AG04450 (cell line): ENCODE measurements at regions not wholly inside any gene's neighbourhood (a gene's known extent, or its start where the extent isn't known, plus 50 kb on each side); places are given as distances from the start of the nearest gene placed in this dataset.

Source experiments
- CTCF ChIA-PET: fragments of 300-600, 350-600 bp; formaldehyde crosslinking; extraction: SDS; loops from one replicate; lab custom pipeline; 2022; ENCODE audit warnings: antibody characterized with exemption, inconsistent platforms; lab: Charles Lee
- POLR2A ChIA-PET: fragments of 350-600 bp; formaldehyde crosslinking; extraction: SDS; loops from one replicate; lab custom pipeline; 2021; ENCODE audit warnings: antibody characterized with exemption, inconsistent platforms; lab: Yijun Ruan, JAX
- DNase-seq: peaks from one replicate; pipeline ENCODE4 v3.0.0-alpha.2; 2011; ENCODE audit warnings: low read depth, low spot score
- H3K27ac ChIP-seq: one replicate; pipeline ENCODE4 v1.5.1; 2012; ENCODE audit warnings: low read depth, low read length, control low read depth
- H3K27me3 ChIP-seq: one replicate; pipeline ENCODE4 v1.6.0; 2012; ENCODE audit warnings: low read length; ENCODE audit not compliant: control insufficient read depth, insufficient read depth
- H3K4me3 ChIP-seq: 2 replicates; pipeline ENCODE4 v1.5.1; 2011; ENCODE audit warnings: mild to moderate bottlenecking, low read depth, low read length, control low read depth
- H3K9me3 ChIP-seq: 2 replicates; pipeline ENCODE4 v1.5.1; 2012; ENCODE audit warnings: low read length; ENCODE audit not compliant: control insufficient read depth, insufficient read depth
- TF ChIP-seq, protein P1 (sequence below): IDR thresholded peaks from 2 replicates; pipeline ENCODE4 v1.5.1; 2011; ENCODE audit warnings: low read depth, low read length, control low read depth, inconsistent platforms

DNA sequence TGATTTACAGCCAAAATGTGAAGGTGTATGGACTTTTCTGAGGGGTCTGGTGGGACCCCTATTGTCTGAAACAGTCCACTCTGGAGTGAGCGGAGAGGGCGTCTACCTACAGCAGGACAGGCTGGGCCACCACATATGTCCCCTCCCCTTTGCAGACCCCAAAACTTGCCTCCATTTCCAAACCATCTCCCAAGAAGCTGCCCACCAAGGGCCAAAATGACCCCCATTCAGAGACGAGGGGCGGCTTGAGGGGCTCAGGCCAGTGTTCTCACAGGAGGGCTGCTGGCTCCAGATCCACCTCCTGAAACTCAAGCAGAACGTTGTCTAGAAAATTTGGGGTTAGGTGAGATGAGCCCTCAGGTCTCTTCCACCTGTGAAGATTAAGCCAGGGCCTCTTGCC lies 161.1 kb upstream of the SALL3 start:
- Histone ChIP-seq H3K4me3 (no peak overlapping the region), H3K27me3 (no peaks in the 10 kb centered on the region), H3K27ac (no peak overlapping the region), H3K9me3 (peaks cover 79% of the 10 kb centered on the region)
- no peak for DNase-seq
- CTCF ChIA-PET = no interaction called here
- POLR2A ChIA-PET = no interaction called here
- TF ChIP-seq, protein P1, sequence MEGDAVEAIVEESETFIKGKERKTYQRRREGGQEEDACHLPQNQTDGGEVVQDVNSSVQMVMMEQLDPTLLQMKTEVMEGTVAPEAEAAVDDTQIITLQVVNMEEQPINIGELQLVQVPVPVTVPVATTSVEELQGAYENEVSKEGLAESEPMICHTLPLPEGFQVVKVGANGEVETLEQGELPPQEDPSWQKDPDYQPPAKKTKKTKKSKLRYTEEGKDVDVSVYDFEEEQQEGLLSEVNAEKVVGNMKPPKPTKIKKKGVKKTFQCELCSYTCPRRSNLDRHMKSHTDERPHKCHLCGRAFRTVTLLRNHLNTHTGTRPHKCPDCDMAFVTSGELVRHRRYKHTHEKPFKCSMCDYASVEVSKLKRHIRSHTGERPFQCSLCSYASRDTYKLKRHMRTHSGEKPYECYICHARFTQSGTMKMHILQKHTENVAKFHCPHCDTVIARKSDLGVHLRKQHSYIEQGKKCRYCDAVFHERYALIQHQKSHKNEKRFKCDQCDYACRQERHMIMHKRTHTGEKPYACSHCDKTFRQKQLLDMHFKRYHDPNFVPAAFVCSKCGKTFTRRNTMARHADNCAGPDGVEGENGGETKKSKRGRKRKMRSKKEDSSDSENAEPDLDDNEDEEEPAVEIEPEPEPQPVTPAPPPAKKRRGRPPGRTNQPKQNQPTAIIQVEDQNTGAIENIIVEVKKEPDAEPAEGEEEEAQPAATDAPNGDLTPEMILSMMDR = no peak

DNA sequence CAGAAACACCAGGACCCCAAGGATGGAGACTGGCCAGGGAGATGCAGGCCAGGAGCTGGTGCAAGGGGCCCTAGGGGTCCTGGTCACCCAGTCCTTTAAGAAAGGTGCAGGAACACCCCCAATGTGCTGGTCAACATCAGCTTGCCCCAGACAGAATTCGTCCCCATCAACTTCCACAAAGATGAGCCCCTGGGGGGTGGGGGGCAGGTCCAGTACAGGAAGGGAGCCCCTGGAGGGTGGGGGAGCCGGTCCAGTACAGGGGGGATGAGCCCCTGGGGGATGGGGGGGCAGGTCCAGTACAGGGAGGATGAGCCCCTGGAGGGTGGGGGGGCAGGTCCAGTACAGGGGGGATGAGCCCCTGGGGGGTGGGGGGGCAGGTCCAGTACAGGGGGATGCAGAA lies 160.7 kb upstream of the SALL3 start:
- TF ChIP-seq, protein P1 = no peak
- ChIA-PET CTCF (no interaction called here), POLR2A (no interaction called here)
- Histone ChIP-seq H3K9me3 (peaks cover 79% of the 10 kb centered on the region), H3K27ac (no peak overlapping the region), H3K4me3 (no peak overlapping the region), H3K27me3 (no peaks in the 10 kb centered on the region)
- DNase-seq = no peak

DNA sequence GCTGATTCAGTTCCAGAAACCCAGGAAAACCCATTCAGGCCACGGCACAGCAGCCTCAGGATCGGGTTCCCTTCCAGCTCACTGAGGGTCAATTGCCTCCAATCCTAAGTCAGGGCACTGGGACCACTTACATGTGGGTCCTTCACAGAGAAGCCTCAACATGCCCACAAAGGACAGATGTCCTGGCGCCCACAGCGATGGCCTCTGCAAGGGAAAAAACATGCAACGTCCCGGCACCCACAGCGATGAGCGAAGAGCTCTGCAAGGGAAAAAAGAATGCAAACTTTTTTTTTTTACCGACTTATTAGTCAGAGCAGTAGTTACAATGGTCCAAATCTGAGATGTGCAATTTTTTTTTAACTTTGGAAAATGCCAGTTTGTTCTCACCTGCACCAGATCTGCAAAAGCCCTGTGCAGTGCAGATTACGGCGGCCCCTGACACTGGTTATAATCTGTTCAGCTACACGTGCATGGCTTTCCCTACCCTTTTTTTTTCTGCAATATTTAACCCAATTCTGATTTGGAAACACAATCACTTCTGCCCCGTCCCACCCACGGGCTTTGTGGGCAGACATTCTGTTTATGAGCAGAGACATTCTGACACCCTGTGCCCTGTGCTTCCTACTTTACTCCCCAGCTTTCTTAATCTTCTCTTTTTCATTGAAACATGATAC lies 159.3 kb upstream of the SALL3 start:
- CTCF ChIA-PET = no interaction called here
- DNase-seq = no peak
- TF ChIP-seq, protein P1 = no peak
- POLR2A ChIA-PET = no interaction called here
- peaks cover 80% of the 10 kb centered on the region for H3K9me3 ChIP-seq
- no peak overlapping the region for H3K27ac ChIP-seq
- H3K4me3 ChIP-seq = no peak overlapping the region
- no peaks in the 10 kb centered on the region for H3K27me3 ChIP-seq

DNA sequence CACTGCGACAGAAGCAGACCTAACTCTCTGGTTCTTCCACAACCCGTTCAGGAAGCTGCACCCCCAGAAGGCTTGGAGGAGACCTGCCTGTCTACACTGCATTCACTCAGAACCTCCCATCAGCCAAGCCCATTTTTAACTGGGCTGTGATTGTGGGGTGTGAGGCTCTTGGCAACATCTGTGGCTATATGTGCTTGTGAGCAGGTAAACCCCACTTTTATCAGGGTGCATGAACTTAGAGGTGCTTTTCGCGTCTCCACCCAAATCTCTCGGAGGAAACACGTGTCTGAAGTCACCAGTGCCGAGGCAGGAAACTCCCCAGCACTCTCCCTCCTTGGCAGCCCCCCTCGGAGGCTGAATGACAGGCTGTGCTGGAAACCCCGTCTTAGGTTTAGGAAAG lies 158.2 kb upstream of the SALL3 start:
- CTCF ChIA-PET = no interaction called here
- DNase-seq = no peak
- Histone ChIP-seq H3K4me3 (no peak overlapping the region), H3K27me3 (no peaks in the 10 kb centered on the region), H3K27ac (no peak overlapping the region), H3K9me3 (peaks cover 83% of the 10 kb centered on the region)
- POLR2A ChIA-PET = no interaction called here
- TF ChIP-seq, protein P1 = no peak

DNA sequence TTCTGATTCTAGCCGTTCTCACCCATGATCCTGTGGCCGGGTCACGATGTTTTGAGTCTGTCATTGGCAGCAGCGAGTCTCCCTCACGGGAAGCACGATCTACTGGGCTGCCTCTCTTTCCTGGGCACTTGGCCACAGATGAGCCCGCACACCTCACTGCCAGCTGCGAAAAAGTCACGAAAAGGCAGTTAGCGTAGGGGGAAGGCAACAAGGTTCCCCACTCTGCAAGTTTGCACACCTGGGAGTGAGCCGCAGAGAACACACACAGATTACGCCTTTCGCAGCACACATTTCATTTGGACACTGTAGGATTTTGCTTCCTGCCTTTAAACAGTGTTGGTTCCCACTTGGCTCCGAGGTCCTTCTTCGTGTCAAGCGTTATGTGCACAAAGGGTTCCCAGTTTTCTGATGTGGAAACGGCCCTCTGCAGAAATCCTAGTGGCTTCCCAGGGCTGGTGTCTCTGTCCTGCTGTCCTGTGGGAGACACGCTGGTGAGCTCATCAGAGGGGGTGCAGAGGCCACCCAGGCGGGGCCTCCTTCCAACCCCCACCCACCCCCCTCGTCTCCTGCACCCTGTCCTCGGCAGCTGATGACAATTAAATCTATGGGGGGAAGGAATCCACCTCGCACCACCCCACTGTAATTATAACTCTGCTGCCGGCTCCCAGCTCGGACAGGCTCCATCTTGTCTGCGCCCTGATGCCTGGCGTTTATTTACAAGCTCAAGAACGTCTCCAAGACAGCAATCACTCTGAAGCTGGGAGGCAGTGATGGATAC lies 157.3 kb upstream of the SALL3 start:
- Histone ChIP-seq H3K4me3 (no peak overlapping the region), H3K9me3 (peaks cover 84% of the 10 kb centered on the region), H3K27ac (no peak overlapping the region), H3K27me3 (no peaks in the 10 kb centered on the region)
- DNase-seq = no peak
- POLR2A ChIA-PET = no interaction called here
- TF ChIP-seq, protein P1 = no peak
- CTCF ChIA-PET = no interaction called here
